CD4-positive, alpha-beta T cell treated with Interferon alpha-2 for 1 hour (primary cell): ENCODE measurements at regions not wholly inside any gene's neighbourhood (a gene's known extent, or its start where the extent isn't known, plus 50 kb on each side); places are given as distances from the start of the nearest gene placed in this dataset.

Experiments
- DNase-seq, 2 donors: peaks; one replicate each; pipeline ENCODE4 v3.0.0-alpha.2; 2020 to 2022

- peak; percentile 69 to 84 for DNase-seq
These were observed 532.2 kb downstream of the MATN1 start for GRCh38 chr1:30191154-30191702.

- no peak for DNase-seq
These were observed 532.8 kb downstream of the MATN1 start for GRCh38 chr1:30190511-30191153.

- no peak for DNase-seq
These were observed 533.4 kb downstream of the MATN1 start for GRCh38 chr1:30189818-30190500.

GRCh38 chr1:30188999-30189398, 534.4 kb downstream of the MATN1 start:
- no peak for DNase-seq

- DNase-seq = no peak
These were observed 535.1 kb downstream of the MATN1 start for GRCh38 chr1:30188329-30188728.

- no peak for DNase-seq
These were observed 535.9 kb downstream of the MATN1 start for GRCh38 chr1:30187413-30188023.

- DNase-seq = no peak
These were observed 536.8 kb downstream of the MATN1 start for GRCh38 chr1:30186586-30186985.

GRCh38 chr1:30185809-30186208, 537.6 kb downstream of the MATN1 start:
- no peak for DNase-seq

GRCh38 chr1:30185313-30185712, 538.1 kb downstream of the MATN1 start:
- no peak for DNase-seq

- no peak for DNase-seq
These were observed 538.8 kb downstream of the MATN1 start for GRCh38 chr1:30184393-30185141.

- no peak for DNase-seq
These were observed 539.5 kb downstream of the MATN1 start for GRCh38 chr1:30183895-30184294.

- DNase-seq = no peak
These were observed 540.4 kb downstream of the MATN1 start for GRCh38 chr1:30183006-30183405.

GRCh38 chr1:30179942-30180543, 543.3 kb downstream of the MATN1 start:
- no peak for DNase-seq

GRCh38 chr1:30176477-30176876, 546.9 kb downstream of the MATN1 start:
- no peak for DNase-seq

- DNase-seq = no peak
These were observed 548.9 kb downstream of the MATN1 start for GRCh38 chr1:30174499-30174898.

GRCh38 chr1:30173560-30173959, 549.8 kb downstream of the MATN1 start:
- no peak for DNase-seq

- no peak for DNase-seq
These were observed 550.6 kb downstream of the MATN1 start for GRCh38 chr1:30172757-30173156.

GRCh38 chr1:30172299-30172694, 551.1 kb downstream of the MATN1 start:
- no peak for DNase-seq

- DNase-seq = no peak
These were observed 551.7 kb downstream of the MATN1 start for GRCh38 chr1:30171537-30172298.

- no peak for DNase-seq
These were observed 554.1 kb downstream of the MATN1 start for GRCh38 chr1:30169269-30169668.

GRCh38 chr1:30166174-30166573, 557.2 kb downstream of the MATN1 start:
- DNase-seq = no peak

- DNase-seq = no peak
These were observed 558.3 kb downstream of the MATN1 start for GRCh38 chr1:30165116-30165515.
